Transverse colon (tissue), 4 donors: ENCODE measurements at regions not wholly inside any gene's neighbourhood (a gene's known extent, or its start where the extent isn't known, plus 50 kb on each side); places are given as distances from the start of the nearest gene placed in this dataset.

Experiments
- DNase-seq: peaks from one replicate; pipeline ENCODE4 v3.0.0-alpha.2; 2019
- H3K27ac ChIP-seq, 4 donors: fragments of 200-600 bp; sonication (generic); 2 replicates each; pipeline ENCODE4 v1.5.1; 2016 to 2018; ENCODE audit warnings: inconsistent platforms in 4 of 4
- H3K27me3 ChIP-seq: fragments of 200-600 bp; sonication (generic); 2 replicates; pipeline ENCODE4 v1.5.1; 2017; ENCODE audit warnings: inconsistent platforms
- H3K36me3 ChIP-seq, 4 donors: fragments of 200-600 bp; sonication (generic); 2 replicates each; pipeline ENCODE4 v1.5.1; 2017 to 2019; ENCODE audit warnings: inconsistent platforms in 4 of 4
- H3K4me1 ChIP-seq, 4 donors: fragments of 200-600 bp; sonication (generic); 2 replicates each; pipeline ENCODE4 v1.5.1; 2017 to 2020; ENCODE audit warnings: inconsistent platforms in 4 of 4
- H3K4me3 ChIP-seq, 4 donors: fragments of 200-600 bp; sonication (generic); 1 replicate in 1 of 4; 2 replicates in 3 of 4; pipeline versions ENCODE4 v1.5.1 to v1.6.1; 2017 to 2019; ENCODE audit warnings: inconsistent platforms in 4 of 4
- H3K9me3 ChIP-seq, 2 donors: fragments of 200-600 bp; sonication (generic); 2 replicates each; pipeline ENCODE4 v1.5.1; 2017 to 2019; ENCODE audit warnings: inconsistent platforms in 2 of 2
- CTCF ChIP-seq, 5 experiments: fragments of 200-600 bp in 3 of 5; fragments of 450-650 bp in 2 of 5; sonication (generic) in 3 of 5; IDR thresholded peaks; 1 replicate in 2 of 5; 2 replicates in 3 of 5; pipeline ENCODE4 v1.5.1; 2016 to 2017; ENCODE audit warnings: antibody characterized with exemption in 5 of 5, inconsistent platforms in 3 of 5, mild to moderate bottlenecking in 2 of 5, moderate library complexity in 1 of 5
- EP300 ChIP-seq: sonication (generic); formaldehyde crosslinking; IDR thresholded peaks from one replicate; pipeline ENCODE4 v1.6.1; 2017; ENCODE audit warnings: antibody characterized with exemption, low read depth
- POLR2A ChIP-seq: fragments of 450-650 bp; IDR thresholded peaks from one replicate; pipeline ENCODE4 v1.6.1; 2016; ENCODE audit warnings: antibody characterized with exemption, mild to moderate bottlenecking, moderate library complexity
- POLR2AphosphoS5 ChIP-seq, 3 donors: sonication (generic); formaldehyde crosslinking; IDR thresholded peaks; one replicate each; pipeline ENCODE4 v1.6.1; 2016; ENCODE audit warnings: antibody characterized with exemption in 3 of 3
- WGBS, 2 donors: methylation state at CpG; one replicate each; pipeline ENCODE4 v1.1.5; 2018; ENCODE audit warnings: low coverage in 1 of 2; 5-methylcytosine and 5-hydroxymethylcytosine counted together
- in situ Hi-C, 4 donors: fragments of 200-750 bp; cut with MboI; loops; one replicate each; pipeline versions ENCODE4 v1.15.0 to v1.15.1; 2017; ENCODE audit warnings: low sequenced_read_pairs in 3 of 4, low pct_ligation_motif_present in 1 of 4, low pct_unique_long_range_greater_than_20kb in 1 of 4
- intact Hi-C: fragments of 100-400 bp; cut with DNase I; formaldehyde crosslinking; loops from one replicate; pipeline ENCODE4 v1.15.1; 2023; ENCODE audit warnings: low total_unique reads

- TF ChIP-seq CTCF (IDR thresholded peaks at IDR 0.05) = no peak
- TF ChIP-seq POLR2AphosphoS5 (IDR thresholded peaks at IDR 0.05) = no peak
- no peak for TF ChIP-seq POLR2A
- no peak for TF ChIP-seq EP300
- H3K27me3 ChIP-seq = no peaks in the 10 kb centered on the region
- intact Hi-C loops = no loop called here
- no peaks in the 10 kb centered on the region for H3K4me1 ChIP-seq
- H3K4me3 ChIP-seq = no peak overlapping the region
- no peaks in the 10 kb centered on the region for H3K9me3 ChIP-seq
- in situ Hi-C loops = no loop called here
- WGBS, 2 donors = 81 to 85% methylated on average over 3 to 10 of the region's 10 CpGs
- H3K27ac ChIP-seq = no peak overlapping the region
- no peaks in the 10 kb centered on the region for H3K36me3 ChIP-seq
- DNase-seq = no peak
These were observed 1313.7 kb downstream of the BRD1 start for GRCh38 chr22:48513929-48514328.

GRCh38 chr22:48513446-48513845 lies 1314.2 kb downstream of the BRD1 start:
- H3K36me3 ChIP-seq = no peaks in the 10 kb centered on the region
- no peak for DNase-seq
- intact Hi-C loops = no loop called here
- TF ChIP-seq POLR2A (no peak), EP300 (no peak), POLR2AphosphoS5 (IDR thresholded peaks at IDR 0.05) (no peak), CTCF (IDR thresholded peaks at IDR 0.05) (no peak)
- H3K27me3 ChIP-seq = no peaks in the 10 kb centered on the region
- no peak overlapping the region for H3K27ac ChIP-seq
- no peak overlapping the region for H3K4me3 ChIP-seq
- WGBS, 2 donors = 80% methylated on average over 7 of the region's 10 CpGs; no CpG with 5 or more reads in 1 of the 2 donors
- H3K4me1 ChIP-seq = no peaks in the 10 kb centered on the region
- in situ Hi-C loops = no loop called here
- no peaks in the 10 kb centered on the region for H3K9me3 ChIP-seq

- no peak overlapping the region for H3K27ac ChIP-seq
- TF ChIP-seq POLR2A = no peak
- no peak for TF ChIP-seq POLR2AphosphoS5 (IDR thresholded peaks at IDR 0.05)
- no peak for TF ChIP-seq CTCF (IDR thresholded peaks at IDR 0.05)
- TF ChIP-seq EP300 = no peak
- 95% methylated on average over 23 of the region's 23 CpGs; no CpG with 5 or more reads in 1 of the 2 donors for WGBS, 2 donors
- H3K4me1 ChIP-seq = no peaks in the 10 kb centered on the region
- DNase-seq = no peak
- H3K36me3 ChIP-seq = no peaks in the 10 kb centered on the region
- no peak overlapping the region for H3K4me3 ChIP-seq
- intact Hi-C loops = no loop called here
- H3K9me3 ChIP-seq = no peaks in the 10 kb centered on the region
- no peaks in the 10 kb centered on the region for H3K27me3 ChIP-seq
- in situ Hi-C loops = no loop called here
These were observed 1315.8 kb downstream of the BRD1 start for GRCh38 chr22:48511781-48512327.

GRCh38 chr22:48511211-48511610 lies 1316.5 kb downstream of the BRD1 start:
- intact Hi-C loops (no loop called here), in situ Hi-C loops (no loop called here)
- Histone ChIP-seq H3K4me3 (no peak overlapping the region), H3K9me3 (no peaks in the 10 kb centered on the region), H3K27ac (no peak overlapping the region), H3K36me3 (no peaks in the 10 kb centered on the region), H3K27me3 (no peaks in the 10 kb centered on the region), H3K4me1 (no peaks in the 10 kb centered on the region)
- 65% methylated on average over 7 of the region's 7 CpGs; no CpG with 5 or more reads in 1 of the 2 donors for WGBS, 2 donors
- TF ChIP-seq POLR2AphosphoS5 (IDR thresholded peaks at IDR 0.05) (no peak), EP300 (no peak), CTCF (IDR thresholded peaks at IDR 0.05) (no peak), POLR2A (no peak)
- no peak for DNase-seq
